GM12891 (cell line): ENCODE measurements at regions not wholly inside any gene's neighbourhood (a gene's known extent, or its start where the extent isn't known, plus 50 kb on each side); places are given as distances from the start of the nearest gene placed in this dataset.
"Not testable (repeated sequence)": the region's sequence is repeated elsewhere in the genome, so short reads cannot be mapped to it uniquely, and the experiment has no call there.

ENCODE experiments used
- DNase-seq: peaks from one replicate; pipeline ENCODE4 v3.0.0; 2011; ENCODE audit warnings: low spot score; ENCODE audit not compliant: insufficient read length
- FAIRE-seq: peaks from 2 replicates; lab custom pipeline; 2011; peaks lifted over from hg19 to GRCh38; lab: Jason Lieb, UNC
- PAX5 ChIP-seq: IDR thresholded peaks from 2 replicates; pipeline ENCODE4 v1.6.1; 2011; ENCODE audit warnings: low read length, moderate library complexity, mild to moderate bottlenecking; ENCODE audit not compliant: insufficient read depth, severe bottlenecking
- POLR2A ChIP-seq: IDR thresholded peaks from 2 replicates; pipeline ENCODE4 v1.6.1; 2011; ENCODE audit warnings: low read depth, low read length, control low read depth
- POLR2AphosphoS5 ChIP-seq: IDR thresholded peaks from 2 replicates; pipeline ENCODE4 v1.6.1; 2011; ENCODE audit warnings: low read depth, low read length, control low read depth
- POU2F2 ChIP-seq: IDR thresholded peaks from 2 replicates; pipeline ENCODE4 v1.6.1; 2011; ENCODE audit warnings: low read depth, mild to moderate bottlenecking, control low read depth, low read length, moderate library complexity
- SPI1 ChIP-seq: IDR thresholded peaks from 2 replicates; pipeline ENCODE4 v1.6.1; 2011; ENCODE audit warnings: low read depth, low read length, control low read depth
- TAF1 ChIP-seq: IDR thresholded peaks from 2 replicates; pipeline ENCODE4 v1.6.1; 2011; ENCODE audit warnings: low read depth, low read length, control low read depth

- DNase-seq (no peak), FAIRE-seq (no peak)
Observed at GRCh38 chr7:67653856-67654454, 657.3 kb downstream of the TYW1 start.

GRCh38 chr7:67654642-67655041 is 658.0 kb downstream of the TYW1 start:
- no peak for FAIRE-seq
- TF ChIP-seq TAF1 (no peak), PAX5 (no peak), SPI1 (no peak), POU2F2 (no peak), POLR2AphosphoS5 (no peak), POLR2A (no peak)
- DNase-seq: no peak

More at GRCh38 chr7:67653856-67654454, 657.3 kb downstream of the TYW1 start:
- no peak for TF ChIP-seq POU2F2
- no peak for TF ChIP-seq POLR2A
- no peak for TF ChIP-seq POLR2AphosphoS5
- TF ChIP-seq SPI1: no peak
- TF ChIP-seq PAX5: no peak
- TF ChIP-seq TAF1: no peak

- TF ChIP-seq POLR2AphosphoS5 (no peak), PAX5 (no peak), POLR2A (no peak), POU2F2 (no peak), SPI1 (no peak), TAF1 (no peak)
- FAIRE-seq: no peak
Observed at GRCh38 chr7:67655168-67655567, 658.5 kb downstream of the TYW1 start.

GRCh38 chr7:67659091-67659490 is 662.5 kb downstream of the TYW1 start:
- TF ChIP-seq POLR2A (no peak), POU2F2 (no peak), SPI1 (no peak), POLR2AphosphoS5 (no peak), PAX5 (no peak), TAF1 (no peak)
- FAIRE-seq (no peak), DNase-seq (no peak)

More at GRCh38 chr7:67655168-67655567, 658.5 kb downstream of the TYW1 start:
- DNase-seq: no peak

- FAIRE-seq: no peak
- no peak for DNase-seq
- no peak for TF ChIP-seq POU2F2
- TF ChIP-seq SPI1: no peak
- TF ChIP-seq POLR2AphosphoS5: no peak
- TF ChIP-seq TAF1: no peak
- no peak for TF ChIP-seq POLR2A
- no peak for TF ChIP-seq PAX5
Observed at GRCh38 chr7:67662804-67663203, 666.2 kb downstream of the TYW1 start.

- TF ChIP-seq POU2F2 (no peak), PAX5 (no peak), TAF1 (no peak), POLR2AphosphoS5 (no peak)
- FAIRE-seq (no peak), DNase-seq (no peak)
Observed at GRCh38 chr7:67663644-67664043, 667.0 kb downstream of the TYW1 start.

GRCh38 chr7:67666359-67666758 is 669.7 kb downstream of the TYW1 start:
- not testable (repeated sequence) for DNase-seq, FAIRE-seq

GRCh38 chr7:67671006-67671548 is 674.4 kb downstream of the TYW1 start:
- no peak for TF ChIP-seq TAF1
- TF ChIP-seq SPI1: no peak
- TF ChIP-seq POLR2AphosphoS5: no peak
- no peak for TF ChIP-seq PAX5
- no peak for TF ChIP-seq POLR2A
- no peak for TF ChIP-seq POU2F2
- FAIRE-seq: no peak
- no peak for DNase-seq

GRCh38 chr7:67673861-67674260 is 677.2 kb downstream of the TYW1 start:
- DNase-seq (no peak), FAIRE-seq (no peak)
- TF ChIP-seq POLR2A: no peak
- no peak for TF ChIP-seq POLR2AphosphoS5

GRCh38 chr7:67674862-67675261 is 678.2 kb downstream of the TYW1 start:
- not testable (repeated sequence) for FAIRE-seq, DNase-seq

GRCh38 chr7:67675971-67676370 is 679.3 kb downstream of the TYW1 start:
- FAIRE-seq (no peak), DNase-seq (no peak)
- TF ChIP-seq TAF1: no peak
- no peak for TF ChIP-seq SPI1
- no peak for TF ChIP-seq POLR2AphosphoS5
- TF ChIP-seq POU2F2: no peak
